ENCODE measurements at regions not wholly inside any gene's neighbourhood (a gene's known extent, or its start where the extent isn't known, plus 50 kb on each side); places are given as distances from the start of the nearest gene placed in this dataset.
"Not testable (repeated sequence)": the region's sequence is repeated elsewhere in the genome, so short reads cannot be mapped to it uniquely, and the experiment has no call there.

GRCh38 chr10:105763611-105764010 is 1122.5 kb downstream of the SORCS3 start:
- DNase-seq: no peak

GRCh38 chr10:105761576-105762260 is 1120.6 kb downstream of the SORCS3 start:
- no peak for DNase-seq

- no peak for DNase-seq
Observed at GRCh38 chr10:105759669-105760068, 1118.6 kb downstream of the SORCS3 start.

GRCh38 chr10:105758209-105758998 is 1117.3 kb downstream of the SORCS3 start:
- no peak for DNase-seq

GRCh38 chr10:105757302-105757701 is 1116.2 kb downstream of the SORCS3 start:
- DNase-seq: no peak

GRCh38 chr10:105756386-105756785 is 1115.3 kb downstream of the SORCS3 start:
- no peak for DNase-seq

- DNase-seq: no peak
Observed at GRCh38 chr10:105751688-105752087, 1110.6 kb downstream of the SORCS3 start.

- no peak for DNase-seq
Observed at GRCh38 chr10:105745596-105746148, 1104.6 kb downstream of the SORCS3 start.

GRCh38 chr10:105743343-105744056 is 1102.4 kb downstream of the SORCS3 start:
- no peak for DNase-seq

- DNase-seq: no peak
Observed at GRCh38 chr10:105742923-105743322, 1101.8 kb downstream of the SORCS3 start.

GRCh38 chr10:105742184-105742583 is 1101.1 kb downstream of the SORCS3 start:
- no peak for DNase-seq

GRCh38 chr10:105734479-105734878 is 1093.4 kb downstream of the SORCS3 start:
- DNase-seq: no peak

GRCh38 chr10:105733924-105734323 is 1092.8 kb downstream of the SORCS3 start:
- DNase-seq: no peak

- no peak for DNase-seq
Observed at GRCh38 chr10:105729428-105729827, 1088.3 kb downstream of the SORCS3 start.

- not testable (repeated sequence) for DNase-seq
Observed at GRCh38 chr10:105727586-105727985, 1086.5 kb downstream of the SORCS3 start.

GRCh38 chr10:105727131-105727530 is 1086.0 kb downstream of the SORCS3 start:
- DNase-seq: no peak

- no peak for DNase-seq
Observed at GRCh38 chr10:105726149-105726548, 1085.1 kb downstream of the SORCS3 start.

- DNase-seq: no peak
Observed at GRCh38 chr10:105725007-105725406, 1083.9 kb downstream of the SORCS3 start.

GRCh38 chr10:105718207-105718995 is 1077.3 kb downstream of the SORCS3 start:
- no peak for DNase-seq

GRCh38 chr10:105714728-105715127 is 1073.6 kb downstream of the SORCS3 start:
- DNase-seq: no peak

- no peak for DNase-seq
Observed at GRCh38 chr10:105707603-105708002, 1066.5 kb downstream of the SORCS3 start.

- no peak for DNase-seq
Observed at GRCh38 chr10:105706281-105707026, 1065.4 kb downstream of the SORCS3 start.

Measured in CD4-positive, alpha-beta T cell treated with Interleukin-1 beta for 1 hour (primary cell).